HepG2 (cell line): ENCODE measurements at regions not wholly inside any gene's neighbourhood (a gene's known extent, or its start where the extent isn't known, plus 50 kb on each side); places are given as distances from the start of the nearest gene placed in this dataset.
A peak's percentile ranks its signal among the peaks of the same experiment; 100 is the strongest.

Experiments
- CAMTA2 ChIP-seq: sonication (generic); formaldehyde crosslinking; IDR thresholded peaks from 2 replicates; pipeline ENCODE4 v1.4.0; 2020; ENCODE audit warnings: mild to moderate bottlenecking, missing genetic modification reagents, borderline replicate concordance
- EZH2 ChIP-seq: conservative IDR thresholded peaks from 2 replicates; pipeline ENCODE4 v1.6.1; 2012; ENCODE audit warnings: mild to moderate bottlenecking, low read depth, low read length, moderate library complexity
- FOXA3 ChIP-seq: IDR thresholded peaks from 2 replicates; pipeline ENCODE4 v1.6.1; 2016; ENCODE audit warnings: missing genetic modification reagents, missing compliant biosample characterization
- FUBP1 ChIP-seq: sonication (generic); formaldehyde crosslinking; IDR thresholded peaks from 2 replicates; pipeline ENCODE4 v1.5.1; 2020; ENCODE audit warnings: missing genetic modification reagents, mild to moderate bottlenecking, borderline replicate concordance
- GABPB1 ChIP-seq: IDR thresholded peaks from 2 replicates; pipeline ENCODE4 v1.6.1; 2016; ENCODE audit warnings: mild to moderate bottlenecking, missing genetic modification reagents, moderate library complexity, missing compliant biosample characterization
- GATAD2A ChIP-seq: IDR thresholded peaks from 2 replicates; pipeline ENCODE4 v1.6.1; 2016
- IRX3 ChIP-seq: sonication (generic); formaldehyde crosslinking; IDR thresholded peaks from 2 replicates; pipeline ENCODE4 v1.8.1; 2023; ENCODE audit warnings: mild to moderate bottlenecking, low read depth, missing genetic modification reagents, borderline replicate concordance
- MEIS2 ChIP-seq: sonication (generic); formaldehyde crosslinking; IDR thresholded peaks from 2 replicates; pipeline ENCODE4 v1.9.0; 2021; ENCODE audit warnings: mild to moderate bottlenecking, missing genetic modification reagents
- NCOR1 ChIP-seq: fragments of 200-600 bp; sonication (generic); IDR thresholded peaks from 2 replicates; pipeline ENCODE4 v1.7.0; 2017; ENCODE audit warnings: antibody characterized with exemption, low read length, borderline replicate concordance
- PITX1 ChIP-seq: sonication (generic); formaldehyde crosslinking; IDR thresholded peaks from 2 replicates; pipeline ENCODE4 v1.5.1; 2020; ENCODE audit warnings: mild to moderate bottlenecking, missing genetic modification reagents
- PPARG ChIP-seq: conservative IDR thresholded peaks from 2 replicates; pipeline ENCODE4 v1.6.1; 2016; ENCODE audit warnings: missing biosample characterization, missing genetic modification reagents
- SIN3B ChIP-seq: fragments of 150-350 bp; IDR thresholded peaks from 2 replicates; pipeline ENCODE4 v1.6.1; 2014; ENCODE audit warnings: low read length
- SMAD3 ChIP-seq: sonication (generic); formaldehyde crosslinking; IDR thresholded peaks from 2 replicates; pipeline ENCODE4 v1.4.0; 2020; ENCODE audit warnings: missing genetic modification reagents
- XRCC5 ChIP-seq: fragments of 200-400 bp; formaldehyde crosslinking; optimal IDR thresholded peaks from 2 replicates; pipeline ENCODE3; 2017; ENCODE audit warnings: mild to moderate bottlenecking, low read length
- YEATS2 ChIP-seq: sonication (generic); formaldehyde crosslinking; IDR thresholded peaks from 2 replicates; pipeline ENCODE4 v1.4.0; 2020; ENCODE audit warnings: missing genetic modification reagents, borderline replicate concordance
- ZBTB3 ChIP-seq: sonication (generic); formaldehyde crosslinking; IDR thresholded peaks from 2 replicates; pipeline ENCODE4 v1.4.0; 2020; ENCODE audit warnings: low read depth, mild to moderate bottlenecking, moderate library complexity, missing genetic modification reagents, borderline replicate concordance
- ZBTB37 ChIP-seq: sonication (generic); formaldehyde crosslinking; IDR thresholded peaks from 2 replicates; pipeline ENCODE4 v1.4.0; 2020; ENCODE audit warnings: mild to moderate bottlenecking, missing genetic modification reagents
- ZMYM3 ChIP-seq: sonication (generic); formaldehyde crosslinking; IDR thresholded peaks from 2 replicates; pipeline ENCODE4 v1.5.1; 2020; ENCODE audit warnings: mild to moderate bottlenecking, missing genetic modification reagents
- ZNF230 ChIP-seq: sonication (generic); formaldehyde crosslinking; IDR thresholded peaks from 2 replicates; pipeline ENCODE4 v1.4.0; 2020; ENCODE audit warnings: mild to moderate bottlenecking, missing genetic modification reagents
- ZNF296 ChIP-seq: sonication (generic); formaldehyde crosslinking; conservative IDR thresholded peaks from 2 replicates; pipeline ENCODE4 v1.5.0; 2020; ENCODE audit warnings: mild to moderate bottlenecking, missing genetic modification reagents
- ZNF317 ChIP-seq: sonication (generic); formaldehyde crosslinking; IDR thresholded peaks from 2 replicates; pipeline ENCODE4 v1.5.0; 2020; ENCODE audit warnings: mild to moderate bottlenecking, missing genetic modification reagents
- ZNF441 ChIP-seq: sonication (generic); formaldehyde crosslinking; IDR thresholded peaks from 2 replicates; pipeline ENCODE4 v1.7.0; 2021; ENCODE audit warnings: missing genetic modification reagents, borderline replicate concordance
- ZNF501 ChIP-seq: sonication (generic); formaldehyde crosslinking; IDR thresholded peaks from 2 replicates; pipeline ENCODE4 v1.5.1; 2020; ENCODE audit warnings: mild to moderate bottlenecking, moderate library complexity, missing genetic modification reagents
- ZNF550 ChIP-seq: sonication (generic); formaldehyde crosslinking; IDR thresholded peaks from 2 replicates; pipeline ENCODE4 v1.4.0; 2020; ENCODE audit warnings: mild to moderate bottlenecking, missing genetic modification reagents, borderline replicate concordance
- ZNF605 ChIP-seq: sonication (generic); formaldehyde crosslinking; IDR thresholded peaks from 2 replicates; pipeline ENCODE4 v1.8.0; 2022; ENCODE audit warnings: mild to moderate bottlenecking, missing genetic modification reagents
- ZNF639 ChIP-seq: conservative IDR thresholded peaks from 2 replicates; pipeline ENCODE4 v1.6.1; 2018; ENCODE audit warnings: missing genetic modification reagents
- ZNF746 ChIP-seq: sonication (generic); formaldehyde crosslinking; IDR thresholded peaks from 2 replicates; pipeline ENCODE4 v1.8.0; 2022; ENCODE audit warnings: mild to moderate bottlenecking, missing genetic modification reagents

GRCh38 chr6:26312501-26313397 lies 52.2 kb upstream of the BTN3A2 start (continued):
- no peak for TF ChIP-seq FUBP1 (CRISPR knock-in tag)
- TF ChIP-seq ZNF317 (CRISPR knock-in tag): no peak
- TF ChIP-seq ZNF746 (CRISPR knock-in tag): no peak; the same call in 1 of the 2 replicates
- no peak for TF ChIP-seq XRCC5
- TF ChIP-seq ZNF550 (CRISPR knock-in tag): peak; percentile 45; the same call in 1 of the 2 replicates
- TF ChIP-seq EZH2: no peak
- peak; percentile 69 for TF ChIP-seq FOXA3
- no peak; the same call in none of the 2 replicates for TF ChIP-seq PITX1 (CRISPR knock-in tag)
- peak; percentile 93; the same call in 1 of the 2 replicates for TF ChIP-seq ZNF605
- TF ChIP-seq ZMYM3 (CRISPR knock-in tag): no peak; the same call in 1 of the 2 replicates
- TF ChIP-seq YEATS2: peak; percentile 74; the same call in 1 of the 2 replicates
- TF ChIP-seq CAMTA2: 0 out of 2 replicates have a peak, but pooled peaks have one; percentile 75
- peak; percentile 83; the same call in 1 of the 2 replicates for TF ChIP-seq ZNF230 (CRISPR knock-in tag)
- TF ChIP-seq ZNF441 (CRISPR knock-in tag): peak; percentile 78; the same call in 1 of the 2 replicates
- no peak for TF ChIP-seq ZBTB37
- TF ChIP-seq ZNF639 (CRISPR knock-in tag): peak; percentile 67; the same call in 1 of the 2 replicates
- peak; percentile 83; the same call in 1 of the 2 replicates for TF ChIP-seq ZBTB3
- TF ChIP-seq SMAD3 (CRISPR knock-in tag): peak; percentile 88
- 0 out of 2 replicates have a peak, but pooled peaks have one; percentile 68 for TF ChIP-seq MEIS2 (CRISPR knock-in tag)
- no peak for TF ChIP-seq ZNF296 (CRISPR knock-in tag)
- peak; percentile 32; the same call in 1 of the 2 replicates for TF ChIP-seq SIN3B
- TF ChIP-seq GATAD2A: peak; percentile 84
- peak; percentile 68 for TF ChIP-seq NCOR1
- TF ChIP-seq IRX3 (CRISPR knock-in tag): no peak
- peak; percentile 63; the same call in 1 of the 2 replicates for TF ChIP-seq PPARG (CRISPR knock-in tag)
- TF ChIP-seq ZNF501 (CRISPR knock-in tag): peak; percentile 89
- TF ChIP-seq GABPB1 (CRISPR knock-in tag): peak; percentile 71
